ENCODE measurements at regions not wholly inside any gene's neighbourhood (a gene's known extent, or its start where the extent isn't known, plus 50 kb on each side); places are given as distances from the start of the nearest gene placed in this dataset.

DNA sequence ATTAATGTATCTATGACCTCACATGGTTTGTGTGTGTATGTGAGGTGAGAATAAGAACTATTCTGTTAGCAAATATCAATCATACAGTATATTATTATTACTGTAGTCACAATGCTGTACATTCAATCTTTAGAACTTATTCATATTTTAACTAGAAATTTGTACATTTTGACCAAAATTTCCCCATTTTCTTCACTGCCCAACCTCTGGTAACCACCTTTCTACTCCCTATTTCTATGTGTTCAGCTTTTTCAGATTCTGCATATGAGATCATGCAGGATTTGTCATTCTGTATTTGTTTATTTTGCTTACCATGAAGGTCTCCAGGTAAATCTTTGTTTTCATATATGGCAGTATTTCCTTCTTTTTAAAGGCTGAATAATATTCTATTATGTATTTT, 607.9 kb downstream of the SLCO4C1 start:
- Histone ChIP-seq H3K36me3 (no peaks in the 10 kb centered on the region), H3K4me3 (no peak overlapping the region), H3K27ac (no peak overlapping the region), H3K27me3 (no peaks in the 10 kb centered on the region), H3K4me1 (no peaks in the 10 kb centered on the region), H3K9me3 (no peaks in the 10 kb centered on the region)
- TF ChIP-seq, protein P1, sequence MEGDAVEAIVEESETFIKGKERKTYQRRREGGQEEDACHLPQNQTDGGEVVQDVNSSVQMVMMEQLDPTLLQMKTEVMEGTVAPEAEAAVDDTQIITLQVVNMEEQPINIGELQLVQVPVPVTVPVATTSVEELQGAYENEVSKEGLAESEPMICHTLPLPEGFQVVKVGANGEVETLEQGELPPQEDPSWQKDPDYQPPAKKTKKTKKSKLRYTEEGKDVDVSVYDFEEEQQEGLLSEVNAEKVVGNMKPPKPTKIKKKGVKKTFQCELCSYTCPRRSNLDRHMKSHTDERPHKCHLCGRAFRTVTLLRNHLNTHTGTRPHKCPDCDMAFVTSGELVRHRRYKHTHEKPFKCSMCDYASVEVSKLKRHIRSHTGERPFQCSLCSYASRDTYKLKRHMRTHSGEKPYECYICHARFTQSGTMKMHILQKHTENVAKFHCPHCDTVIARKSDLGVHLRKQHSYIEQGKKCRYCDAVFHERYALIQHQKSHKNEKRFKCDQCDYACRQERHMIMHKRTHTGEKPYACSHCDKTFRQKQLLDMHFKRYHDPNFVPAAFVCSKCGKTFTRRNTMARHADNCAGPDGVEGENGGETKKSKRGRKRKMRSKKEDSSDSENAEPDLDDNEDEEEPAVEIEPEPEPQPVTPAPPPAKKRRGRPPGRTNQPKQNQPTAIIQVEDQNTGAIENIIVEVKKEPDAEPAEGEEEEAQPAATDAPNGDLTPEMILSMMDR (IDR thresholded peaks at IDR 0.05) = no peak
- no peak for ATAC-seq
- DNase-seq = no peak
- intact Hi-C loops (cut with DNase I) = no loop called here

DNA sequence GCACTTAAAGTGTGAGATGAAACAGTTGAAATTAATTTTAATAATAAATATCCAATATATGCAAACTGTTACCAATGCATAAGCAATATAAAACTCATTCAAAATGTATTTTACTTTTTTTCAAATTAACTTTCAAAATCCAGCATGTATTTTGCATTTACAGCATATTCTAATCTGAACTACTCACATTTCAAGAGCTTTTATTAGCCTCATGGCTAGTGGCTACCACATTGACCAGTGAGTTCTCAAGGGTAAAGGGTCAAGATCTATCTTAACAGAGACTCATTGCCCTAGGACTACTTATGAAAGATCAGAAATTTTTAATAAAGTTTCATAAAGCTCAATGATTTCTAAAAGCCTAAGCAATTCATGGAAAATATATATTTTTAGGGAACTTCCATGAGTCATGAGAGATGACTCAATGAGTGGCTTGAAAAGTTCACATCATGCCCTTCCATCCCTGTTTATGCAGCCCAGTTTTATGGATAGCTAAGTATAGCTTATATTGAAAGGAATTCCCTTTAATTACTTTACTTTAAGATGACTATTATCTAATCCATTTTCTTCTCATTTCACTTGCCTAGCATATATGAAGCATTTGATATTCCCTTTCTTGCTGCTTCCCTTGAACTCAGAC, 608.6 kb downstream of the SLCO4C1 start:
- Histone ChIP-seq H3K36me3 (no peaks in the 10 kb centered on the region), H3K4me1 (no peaks in the 10 kb centered on the region), H3K27ac (no peak overlapping the region), H3K9me3 (no peaks in the 10 kb centered on the region), H3K27me3 (no peaks in the 10 kb centered on the region), H3K4me3 (no peak overlapping the region)
- ATAC-seq (no peak), DNase-seq (no peak)
- intact Hi-C loops (cut with DNase I) = no loop called here
- TF ChIP-seq, protein P1 (IDR thresholded peaks at IDR 0.05) = no peak

DNA sequence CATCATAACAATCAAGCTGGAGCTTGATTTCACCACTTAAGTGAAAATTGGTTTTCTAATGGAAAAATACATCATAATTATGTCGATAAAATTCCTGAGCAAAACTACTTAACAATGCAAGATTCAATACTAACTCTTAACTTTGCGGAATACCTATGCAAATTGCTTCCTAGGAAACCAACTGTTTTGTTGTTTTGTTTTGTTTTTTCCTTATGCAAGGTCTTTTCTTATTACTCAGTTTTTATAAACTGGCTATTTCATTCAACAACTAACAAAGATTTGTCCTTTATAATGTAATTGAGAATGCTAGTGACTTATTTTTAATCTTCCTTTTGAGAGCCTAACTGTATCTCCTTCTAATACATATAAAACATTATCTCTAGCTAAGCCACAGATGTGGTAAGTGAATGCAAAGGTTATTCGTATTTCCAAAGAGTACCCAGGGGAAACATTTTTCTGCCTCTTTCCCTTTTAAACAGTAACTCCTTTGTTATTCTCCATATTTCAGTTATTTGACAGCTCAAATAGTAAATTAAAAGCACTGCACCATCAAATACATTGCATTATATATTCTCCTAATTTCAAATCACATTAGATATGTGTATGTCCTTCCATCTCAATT, 609.4 kb downstream of the SLCO4C1 start:
- H3K36me3 ChIP-seq = no peaks in the 10 kb centered on the region
- no peaks in the 10 kb centered on the region for H3K27me3 ChIP-seq
- TF ChIP-seq, protein P1 (IDR thresholded peaks at IDR 0.05) = no peak
- no peaks in the 10 kb centered on the region for H3K4me1 ChIP-seq
- H3K27ac ChIP-seq = no peak overlapping the region
- intact Hi-C loops (cut with DNase I) = no loop called here
- DNase-seq (no peak), ATAC-seq (no peak)
- H3K9me3 ChIP-seq = no peaks in the 10 kb centered on the region
- no peak overlapping the region for H3K4me3 ChIP-seq

DNA sequence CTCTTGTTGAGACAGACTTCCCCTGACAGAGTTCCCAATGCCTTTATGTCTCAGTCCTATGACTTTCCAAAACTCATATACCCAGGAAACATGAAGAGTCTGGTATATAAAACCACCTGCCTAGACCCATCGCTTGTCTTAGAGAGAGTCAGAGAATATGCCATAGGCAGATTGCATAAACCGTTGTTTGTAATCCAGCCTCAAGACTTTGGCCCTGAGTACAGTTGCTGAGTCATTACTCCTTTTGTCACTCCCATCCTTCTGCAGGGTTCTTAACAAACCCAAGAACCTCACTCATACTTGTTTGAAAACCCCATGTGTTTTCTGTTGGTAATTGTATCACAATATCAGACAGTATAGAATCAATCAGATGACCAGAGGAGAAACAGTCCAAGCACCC, 616.3 kb downstream of the SLCO4C1 start:
- Histone ChIP-seq H3K27me3 (no peaks in the 10 kb centered on the region), H3K4me3 (no peak overlapping the region), H3K27ac (no peak overlapping the region), H3K9me3 (no peaks in the 10 kb centered on the region), H3K4me1 (no peaks in the 10 kb centered on the region), H3K36me3 (no peaks in the 10 kb centered on the region)
- DNase-seq (no peak), ATAC-seq (peak; percentile 47)
- intact Hi-C loops (cut with DNase I) = no loop called here
- TF ChIP-seq, protein P1 (IDR thresholded peaks at IDR 0.05) = no peak

DNA sequence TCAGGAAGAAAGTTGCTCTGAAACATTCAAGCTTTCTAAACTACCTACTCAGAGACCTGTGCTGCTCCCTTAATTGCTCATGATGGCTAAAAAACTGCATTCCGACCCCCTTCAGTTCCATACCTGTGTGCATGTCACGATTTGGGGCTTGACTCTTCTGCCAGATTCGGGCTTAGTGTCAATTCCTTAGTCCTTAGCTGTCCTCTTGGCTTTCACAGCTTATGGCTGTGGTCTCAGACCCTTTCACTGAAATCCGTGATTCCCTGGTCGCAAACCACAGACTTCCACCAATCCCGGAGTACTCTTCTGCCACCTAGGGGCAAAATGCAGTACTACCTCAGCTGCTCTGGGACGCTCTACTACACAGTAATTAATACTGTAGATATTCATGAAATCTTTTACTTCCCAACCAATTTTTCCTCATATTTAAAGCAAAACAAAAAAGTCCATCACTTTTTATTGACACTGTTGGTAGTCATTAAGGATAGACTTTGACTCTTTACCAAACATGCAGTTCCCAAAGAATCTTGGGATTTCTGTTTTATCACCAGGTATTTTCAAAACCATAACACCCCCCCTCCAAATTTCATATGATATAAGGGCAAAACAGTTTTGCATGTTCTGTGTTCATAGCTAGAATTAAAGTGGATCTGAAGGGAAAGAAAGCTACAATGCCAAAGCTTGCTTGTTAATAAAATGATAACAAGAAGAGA, 617.4 kb downstream of the SLCO4C1 start:
- ATAC-seq (peak; percentile 95), DNase-seq (no peak)
- no peaks in the 10 kb centered on the region for H3K27me3 ChIP-seq
- H3K36me3 ChIP-seq = no peaks in the 10 kb centered on the region
- no peaks in the 10 kb centered on the region for H3K4me1 ChIP-seq
- TF ChIP-seq, protein P1 (IDR thresholded peaks at IDR 0.05) = peak; percentile 88
- H3K27ac ChIP-seq = no peak overlapping the region
- H3K4me3 ChIP-seq = peak overlapping the region; percentile 30
- H3K9me3 ChIP-seq = no peaks in the 10 kb centered on the region
- intact Hi-C loops (cut with DNase I) = no loop called here
